Heart left ventricle (tissue), 16 donors: ENCODE measurements at regions not wholly inside any gene's neighbourhood (a gene's known extent, or its start where the extent isn't known, plus 50 kb on each side); places are given as distances from the start of the nearest gene placed in this dataset.

Source experiments
- ATAC-seq, 4 donors: fragments of 200-7000 bp; cut with Tn5 transposase; one replicate each; pipeline ENCODE4 v1.9.1; 2020 to 2022; ENCODE audit warnings: moderate library complexity in 4 of 4, mild to moderate bottlenecking in 3 of 4, moderate number of reproducible peaks in 1 of 4
- DNase-seq, 5 donors: peaks; one replicate each; pipeline ENCODE4 v3.0.0-alpha.2; 2020
- H3K27ac ChIP-seq, 12 donors: fragments of 200-600 bp; sonication (generic) in 4 of 12; one replicate each; pipeline versions ENCODE4 v1.5.0 to v1.8.0; 2016 to 2022; ENCODE audit warnings: mild to moderate bottlenecking in 2 of 12
- H3K27me3 ChIP-seq, 9 donors: fragments of 200-600 bp; sonication (generic) in 2 of 9; one replicate each; pipeline versions ENCODE4 v1.5.1 to v1.8.0; 2016 to 2022; ENCODE audit warnings: mild to moderate bottlenecking in 3 of 9
- H3K36me3 ChIP-seq, 9 donors: fragments of 200-600 bp; sonication (generic) in 2 of 9; one replicate each; pipeline versions ENCODE4 v1.5.0 to v1.8.0; 2018 to 2022; ENCODE audit warnings: mild to moderate bottlenecking in 2 of 9
- H3K4me1 ChIP-seq, 12 donors: fragments of 200-600 bp; sonication (generic) in 4 of 12; one replicate each; pipeline versions ENCODE4 v1.5.0 to v1.8.0; 2016 to 2022; ENCODE audit warnings: mild to moderate bottlenecking in 3 of 12
- H3K4me3 ChIP-seq, 12 donors: fragments of 200-600 bp; sonication (generic) in 4 of 12; one replicate each; pipeline versions ENCODE4 v1.5.0 to v1.8.0; 2017 to 2022; ENCODE audit warnings: mild to moderate bottlenecking in 9 of 12, moderate library complexity in 4 of 12
- H3K9me3 ChIP-seq, 12 donors: fragments of 200-600 bp; sonication (generic) in 4 of 12; one replicate each; pipeline versions ENCODE4 v1.5.0 to v1.8.0; 2016 to 2022; ENCODE audit warnings: mild to moderate bottlenecking in 1 of 12
- POLR2A ChIP-seq, 2 donors: fragments of 450-650 bp; IDR thresholded peaks; one replicate each; pipeline ENCODE4 v1.6.1; 2017; ENCODE audit warnings: antibody characterized with exemption in 2 of 2, mild to moderate bottlenecking in 2 of 2, moderate library complexity in 2 of 2
- WGBS, 4 donors: extraction: QIAGEN DNeasy Blood & Tissue Kit in 2 of 4; methylation state at CpG; one replicate each; pipeline versions ENCODE4 v1.1.5 to v1.1.7; 2013 to 2018; 5-methylcytosine and 5-hydroxymethylcytosine counted together
- intact Hi-C, 10 donors: fragments of 100-400 bp; cut with DNase I; formaldehyde crosslinking; loops; one replicate each; pipeline versions ENCODE4 v1.11.1 to v1.14.2; 2022
- TF ChIP-seq, protein P1 (sequence below), 12 donors: fragments of 200-600 bp; sonication (generic) in 4 of 12; IDR thresholded peaks; one replicate each; pipeline versions ENCODE4 v1.5.0 to v1.8.0; 2018 to 2022; ENCODE audit warnings: antibody characterized with exemption in 12 of 12, mild to moderate bottlenecking in 5 of 12
- donor health status: ischemic (EF 13 %, LVEDD 7.1; RV severe dilation, severe dysfunction).
- donor health status: healthy with polysubstance abuse.
- donor health status: DM: no; HTN: yes; CAD: no.
- donor health status: DM: no; HTN: no; CAD: no.
- donor health status: ischemic (EF 25% LVEDD 6.9; RV normal size, moderate dysfunction).
- donor health status: ischemic (EF 25% LVEDD 5.7; RV mildly dilated, moderate dysfunction).
- donor health status: healthy.
- donor health status: DM: yes; HTN: yes; CAD: no.
- donor health status: ischemic (EF 35%, LVEDD 5.7; RV mildly dilated, moderate dysfunction).
- donor health status: nonischemic (EF 11% LVEDD 7.7; RV severe dilation, severe dysfunction).
- donor health status: DM: yes; HTN: yes; CAD: no.
- donor health status: PGD.
- donor health status: ischemic (EF 29% LVEDD 5.4; RV normal size, mild dysfunction).
- donor health status: nonischemic (EF 23%, LVEDD 6.1; RV moderate dilation, normal function).

DNA sequence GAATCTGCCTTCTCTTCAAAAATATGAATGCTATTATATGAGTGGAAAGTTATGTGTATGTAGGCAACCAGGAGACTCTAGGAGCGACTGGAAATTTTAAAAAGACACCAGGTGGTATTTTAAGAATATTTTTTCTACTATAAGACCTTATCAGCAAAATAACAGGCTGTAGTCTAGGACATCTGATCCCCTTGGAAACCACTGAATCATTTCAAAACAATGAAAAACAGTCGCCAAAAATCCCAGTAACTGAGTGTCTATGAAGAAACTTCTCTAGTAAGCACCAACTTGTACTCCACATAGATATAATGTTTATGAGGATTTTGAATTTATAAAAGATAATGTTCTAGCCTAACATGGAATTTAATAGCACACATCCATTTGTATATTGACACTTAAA lies 358.5 kb downstream of the GPATCH2 start:
- H3K9me3 ChIP-seq = no peaks in the 10 kb centered on the region
- no peak overlapping the region for H3K27ac ChIP-seq
- ATAC-seq = no peak
- no peak overlapping the region for H3K4me3 ChIP-seq
- no peaks in the 10 kb centered on the region for H3K36me3 ChIP-seq
- no peaks in the 10 kb centered on the region for H3K27me3 ChIP-seq
- DNase-seq = no peak
- H3K4me1 ChIP-seq = no peaks in the 10 kb centered on the region
- WGBS, 4 donors = 54 to 72% (median 59%) methylated on average over 2 of the region's 2 CpGs
- TF ChIP-seq POLR2A (IDR thresholded peaks at IDR 0.05) = no peak
- TF ChIP-seq, protein P1, sequence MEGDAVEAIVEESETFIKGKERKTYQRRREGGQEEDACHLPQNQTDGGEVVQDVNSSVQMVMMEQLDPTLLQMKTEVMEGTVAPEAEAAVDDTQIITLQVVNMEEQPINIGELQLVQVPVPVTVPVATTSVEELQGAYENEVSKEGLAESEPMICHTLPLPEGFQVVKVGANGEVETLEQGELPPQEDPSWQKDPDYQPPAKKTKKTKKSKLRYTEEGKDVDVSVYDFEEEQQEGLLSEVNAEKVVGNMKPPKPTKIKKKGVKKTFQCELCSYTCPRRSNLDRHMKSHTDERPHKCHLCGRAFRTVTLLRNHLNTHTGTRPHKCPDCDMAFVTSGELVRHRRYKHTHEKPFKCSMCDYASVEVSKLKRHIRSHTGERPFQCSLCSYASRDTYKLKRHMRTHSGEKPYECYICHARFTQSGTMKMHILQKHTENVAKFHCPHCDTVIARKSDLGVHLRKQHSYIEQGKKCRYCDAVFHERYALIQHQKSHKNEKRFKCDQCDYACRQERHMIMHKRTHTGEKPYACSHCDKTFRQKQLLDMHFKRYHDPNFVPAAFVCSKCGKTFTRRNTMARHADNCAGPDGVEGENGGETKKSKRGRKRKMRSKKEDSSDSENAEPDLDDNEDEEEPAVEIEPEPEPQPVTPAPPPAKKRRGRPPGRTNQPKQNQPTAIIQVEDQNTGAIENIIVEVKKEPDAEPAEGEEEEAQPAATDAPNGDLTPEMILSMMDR (IDR thresholded peaks at IDR 0.05) = no peak
- intact Hi-C loops = no loop called here

- Histone ChIP-seq H3K36me3 (no peaks in the 10 kb centered on the region), H3K4me1 (no peaks in the 10 kb centered on the region), H3K9me3 (no peaks in the 10 kb centered on the region), H3K4me3 (no peak overlapping the region), H3K27me3 (no peaks in the 10 kb centered on the region), H3K27ac (no peak overlapping the region)
- intact Hi-C loops = no loop called here
- TF ChIP-seq, protein P1 (IDR thresholded peaks at IDR 0.05) = no peak
- no peak for TF ChIP-seq POLR2A (IDR thresholded peaks at IDR 0.05)
- WGBS, 4 donors = 39 to 47% (median 44%) methylated on average over 4 of the region's 4 CpGs
- ATAC-seq (no peak), DNase-seq (no peak)
Observed at GRCh38 chr1:217270101-217270500, 360.8 kb downstream of the GPATCH2 start.

GRCh38 chr1:217268058-217268457 lies 362.8 kb downstream of the GPATCH2 start:
- Histone ChIP-seq H3K27me3 (no peaks in the 10 kb centered on the region), H3K36me3 (no peaks in the 10 kb centered on the region), H3K9me3 (no peaks in the 10 kb centered on the region), H3K27ac (no peak overlapping the region), H3K4me1 (no peaks in the 10 kb centered on the region), H3K4me3 (no peak overlapping the region)
- intact Hi-C loops = no loop called here
- DNase-seq (no peak), ATAC-seq (no peak)
- TF ChIP-seq, protein P1 (IDR thresholded peaks at IDR 0.05) = no peak
- no peak for TF ChIP-seq POLR2A (IDR thresholded peaks at IDR 0.05)
- 79 to 86% (median 82%) methylated on average over 5 of the region's 5 CpGs for WGBS, 4 donors

GRCh38 chr1:217261636-217262035 lies 369.3 kb downstream of the GPATCH2 start:
- Histone ChIP-seq H3K4me3 (no peak overlapping the region), H3K36me3 (no peaks in the 10 kb centered on the region), H3K27me3 (no peaks in the 10 kb centered on the region), H3K27ac (no peak overlapping the region), H3K9me3 (no peaks in the 10 kb centered on the region), H3K4me1 (no peaks in the 10 kb centered on the region)
- WGBS, 4 donors = 84 to 91% (median 85%) methylated on average over 2 of the region's 2 CpGs
- DNase-seq (no peak), ATAC-seq (no peak)
- intact Hi-C loops = no loop called here
- TF ChIP-seq, protein P1 (IDR thresholded peaks at IDR 0.05) = no peak
- TF ChIP-seq POLR2A (IDR thresholded peaks at IDR 0.05) = no peak
